Prostate gland (tissue), 2 donors: ENCODE measurements at regions not wholly inside any gene's neighbourhood (a gene's known extent, or its start where the extent isn't known, plus 50 kb on each side); places are given as distances from the start of the nearest gene placed in this dataset.

Source experiments
- DNase-seq: peaks from one replicate; pipeline ENCODE4 v3.0.0-alpha.2; 2019; ENCODE audit warnings: low spot score
- H3K27ac ChIP-seq, 2 donors: fragments of 200-600 bp; sonication (generic); 2 replicates each; pipeline ENCODE4 v1.5.1; 2017 to 2019
- H3K27me3 ChIP-seq: fragments of 200-600 bp; sonication (generic); replicated peaks from 2 replicates; pipeline ENCODE4 v1.5.1; 2019; ENCODE audit not compliant: insufficient read depth
- H3K36me3 ChIP-seq, 2 donors: fragments of 200-600 bp; sonication (generic); 1 replicate in 1 of 2; 2 replicates in 1 of 2; pipeline versions ENCODE4 v1.5.1 to v1.8.1; 2017 to 2019
- H3K4me1 ChIP-seq: fragments of 200-600 bp; sonication (generic); replicated peaks from 2 replicates; pipeline ENCODE4 v1.5.1; 2019
- H3K4me3 ChIP-seq, 2 donors: fragments of 200-600 bp; sonication (generic); 2 replicates each; pipeline ENCODE4 v1.5.1; 2017 to 2019
- H3K9me3 ChIP-seq: fragments of 200-600 bp; sonication (generic); 2 replicates; pipeline ENCODE4 v1.5.1; 2017
- CTCF ChIP-seq, 4 experiments: fragments of 200-600 bp in 2 of 4; fragments of 450-650 bp in 2 of 4; sonication (generic) in 2 of 4; IDR thresholded peaks; 1 replicate in 3 of 4; 2 replicates in 1 of 4; pipeline ENCODE4 v1.5.1; 2016 to 2019; ENCODE audit warnings: antibody characterized with exemption in 4 of 4, mild to moderate bottlenecking in 2 of 4, moderate library complexity in 2 of 4
- POLR2A ChIP-seq: fragments of 450-650 bp; IDR thresholded peaks from one replicate; pipeline ENCODE4 v1.6.1; 2016; ENCODE audit warnings: antibody characterized with exemption, mild to moderate bottlenecking
- POLR2AphosphoS5 ChIP-seq: sonication (generic); formaldehyde crosslinking; IDR thresholded peaks from one replicate; pipeline ENCODE4 v1.6.1; 2017; ENCODE audit warnings: antibody characterized with exemption
- WGBS: methylation state at CpG from one replicate; pipeline ENCODE4 v1.1.5; 2018; 5-methylcytosine and 5-hydroxymethylcytosine counted together
- intact Hi-C: fragments of 100-400 bp; cut with DNase I; formaldehyde crosslinking; loops from one replicate; pipeline ENCODE4 v1.14.2; 2022

GRCh38 chr15:60204131-60204885, 193.5 kb downstream of the ANXA2 start:
- no peak for TF ChIP-seq POLR2AphosphoS5
- no peaks in the 10 kb centered on the region for H3K27me3 ChIP-seq
- H3K4me1 ChIP-seq = no peaks in the 10 kb centered on the region
- no peak for DNase-seq
- intact Hi-C loops = no loop called here
- H3K36me3 ChIP-seq = no peaks in the 10 kb centered on the region
- WGBS = 26% methylated on average over 11 of the region's 11 CpGs
- H3K9me3 ChIP-seq = no peaks in the 10 kb centered on the region
- no peak overlapping the region for H3K4me3 ChIP-seq
- no peak overlapping the region for H3K27ac ChIP-seq

GRCh38 chr15:60208709-60209108, 189.1 kb downstream of the ANXA2 start:
- intact Hi-C loops = no loop called here
- DNase-seq = no peak
- Histone ChIP-seq H3K27ac (no peak overlapping the region), H3K36me3 (no peaks in the 10 kb centered on the region), H3K9me3 (no peaks in the 10 kb centered on the region), H3K27me3 (no peaks in the 10 kb centered on the region), H3K4me1 (no peaks in the 10 kb centered on the region), H3K4me3 (no peak overlapping the region)
- TF ChIP-seq POLR2A (no peak), CTCF (IDR thresholded peaks at IDR 0.05) (no peak), POLR2AphosphoS5 (no peak)
- WGBS = 50% methylated on average over 4 of the region's 4 CpGs

- intact Hi-C loops = no loop called here
- Histone ChIP-seq H3K27me3 (no peaks in the 10 kb centered on the region), H3K4me3 (no peak overlapping the region), H3K27ac (no peak overlapping the region), H3K36me3 (no peaks in the 10 kb centered on the region), H3K4me1 (no peaks in the 10 kb centered on the region), H3K9me3 (no peaks in the 10 kb centered on the region)
- TF ChIP-seq CTCF (IDR thresholded peaks at IDR 0.05) (no peak), POLR2AphosphoS5 (no peak), POLR2A (no peak)
- 68% methylated on average over 4 of the region's 4 CpGs for WGBS
- no peak for DNase-seq
Measured at GRCh38 chr15:60212536-60212935, 185.2 kb downstream of the ANXA2 start.

- WGBS = 68% methylated on average over 3 of the region's 3 CpGs
- no peaks in the 10 kb centered on the region for H3K4me1 ChIP-seq
Measured at GRCh38 chr15:60213377-60214000, 184.3 kb downstream of the ANXA2 start.

GRCh38 chr15:60214201-60214600, 183.6 kb downstream of the ANXA2 start:
- H3K27me3 ChIP-seq = no peaks in the 10 kb centered on the region
- H3K36me3 ChIP-seq = no peaks in the 10 kb centered on the region
- no peaks in the 10 kb centered on the region for H3K4me1 ChIP-seq
- intact Hi-C loops = no loop called here
- TF ChIP-seq CTCF (IDR thresholded peaks at IDR 0.05) (no peak), POLR2A (no peak), POLR2AphosphoS5 (no peak)
- H3K27ac ChIP-seq = no peak overlapping the region
- no peak overlapping the region for H3K4me3 ChIP-seq
- WGBS = 89% methylated on average over 4 of the region's 4 CpGs
- DNase-seq = no peak
- no peaks in the 10 kb centered on the region for H3K9me3 ChIP-seq

More at GRCh38 chr15:60213377-60214000, 184.3 kb downstream of the ANXA2 start:
- no peaks in the 10 kb centered on the region for H3K9me3 ChIP-seq
- no peaks in the 10 kb centered on the region for H3K27me3 ChIP-seq
- intact Hi-C loops = no loop called here
- TF ChIP-seq POLR2A = no peak
- H3K36me3 ChIP-seq = no peaks in the 10 kb centered on the region
- no peak for DNase-seq
- no peak overlapping the region for H3K4me3 ChIP-seq
- no peak overlapping the region for H3K27ac ChIP-seq
